B cell (primary cell): ENCODE measurements at regions not wholly inside any gene's neighbourhood (a gene's known extent, or its start where the extent isn't known, plus 50 kb on each side); places are given as distances from the start of the nearest gene placed in this dataset.

Experiments
- ATAC-seq: fragments of 200-7000 bp; cut with Tn5 transposase; one replicate; pipeline ENCODE4 v1.10.0; 2021; ENCODE audit warnings: low read depth, mild to moderate bottlenecking, moderate number of reproducible peaks, moderate library complexity
- CTCF ChIA-PET: fragments of 350-600 bp; sonication (Branson Sonifier 250); formaldehyde crosslinking; loops from one replicate; lab custom pipeline; 2021; ENCODE audit warnings: antibody characterized with exemption, inconsistent platforms; lab: Charles Lee
- POLR2A ChIA-PET: fragments of 350-600 bp; sonication (Branson Sonifier 250); formaldehyde crosslinking; loops from one replicate; lab custom pipeline; 2021; ENCODE audit warnings: antibody characterized with exemption; lab: Charles Lee
- DNase-seq: peaks from one replicate; pipeline ENCODE4 v3.0.0; 2013
- H2AFZ ChIP-seq: 2 replicates; pipeline ENCODE4 v1.6.1; 2012; ENCODE audit warnings: mild to moderate bottlenecking, low read depth, low read length; ENCODE audit not compliant: insufficient read depth, poor library complexity, severe bottlenecking
- H3K27ac ChIP-seq, 2 donors: 1 replicate in 1 of 2; 2 replicates in 1 of 2; pipeline ENCODE4 v1.5.1; 2012 to 2013; ENCODE audit warnings: low read length in 2 of 2, mild to moderate bottlenecking in 2 of 2, moderate library complexity in 1 of 2
- H3K27me3 ChIP-seq, 4 experiments: fragments of 200-600 bp in 1 of 4; sonication (generic) in 1 of 4; replicated peaks in 1 of 4; 1 replicate in 2 of 4; 2 replicates in 2 of 4; pipeline versions ENCODE4 v1.6.1 to v1.7.0; 2013 to 2016; ENCODE audit warnings: low read length in 3 of 4, mild to moderate bottlenecking in 2 of 4, mixed read lengths in 1 of 4, moderate library complexity in 1 of 4; ENCODE audit not compliant: insufficient read depth in 4 of 4, control insufficient read depth in 3 of 4; ENCODE audit errors: control extremely low read depth in 1 of 4
- H3K36me3 ChIP-seq, 2 experiments: replicated peaks in 1 of 2; 1 replicate in 1 of 2; 2 replicates in 1 of 2; pipeline versions ENCODE4 v1.6.1 to v1.7.1; 2013; ENCODE audit warnings: low read length in 1 of 2; ENCODE audit not compliant: insufficient read depth in 2 of 2, control insufficient read depth in 1 of 2; ENCODE audit errors: control extremely low read depth in 1 of 2, extremely low read depth in 1 of 2
- H3K4me1 ChIP-seq, 2 donors: fragments of 200-600 bp in 1 of 2; sonication (generic) in 1 of 2; 1 replicate in 1 of 2; 2 replicates in 1 of 2; pipeline versions ENCODE4 v1.5.1 to v1.6.1; 2013 to 2017; ENCODE audit warnings: low read length in 2 of 2; ENCODE audit not compliant: control insufficient read depth in 2 of 2, insufficient read depth in 2 of 2
- H3K4me2 ChIP-seq: replicated peaks from 2 replicates; pipeline ENCODE3; 2012; ENCODE audit warnings: mild to moderate bottlenecking, low read depth, low read length; ENCODE audit not compliant: poor library complexity, severe bottlenecking
- H3K4me3 ChIP-seq, 5 experiments: fragments of 200-600 bp in 1 of 5; sonication (generic) in 1 of 5; 1 replicate in 3 of 5; 2 replicates in 2 of 5; pipeline versions ENCODE4 v1.5.1 to v1.7.0; 2011 to 2016; ENCODE audit warnings: low read length in 4 of 5, mild to moderate bottlenecking in 4 of 5, low read depth in 2 of 5, control low read depth in 1 of 5, moderate library complexity in 1 of 5; ENCODE audit not compliant: insufficient read depth in 1 of 5; ENCODE audit errors: control extremely low read depth in 1 of 5, extremely low read depth in 1 of 5
- H3K79me2 ChIP-seq: fragments of 200-600 bp; sonication (generic); one replicate; pipeline ENCODE4 v1.6.0; 2016; ENCODE audit warnings: low read length; ENCODE audit not compliant: control insufficient read depth, insufficient read depth
- H3K9ac ChIP-seq: fragments of 200-600 bp; sonication (generic); 2 replicates; pipeline ENCODE4 v1.6.1; 2017; ENCODE audit warnings: mild to moderate bottlenecking, low read length, moderate library complexity
- H3K9me3 ChIP-seq, 3 donors: one replicate each; pipeline versions ENCODE4 v1.6.1 to v1.7.1; 2013; ENCODE audit warnings: low read length in 2 of 3; ENCODE audit not compliant: control insufficient read depth in 2 of 3, insufficient read depth in 1 of 3; ENCODE audit errors: control extremely low read depth in 1 of 3
- H4K20me1 ChIP-seq: 2 replicates; pipeline ENCODE4 v1.6.0; 2012; ENCODE audit warnings: mild to moderate bottlenecking, low read length; ENCODE audit not compliant: insufficient read depth, control insufficient read depth, poor library complexity, severe bottlenecking
- H3K27ac Mint-ChIP-seq: one replicate; pipeline ENCODE4 v1.8.0; 2021; ENCODE audit warnings: mixed read lengths
- H3K27me3 Mint-ChIP-seq: one replicate; pipeline ENCODE4 v1.8.0; 2021; ENCODE audit warnings: mixed read lengths
- H3K4me1 Mint-ChIP-seq: one replicate; pipeline ENCODE4 v1.8.0; 2021; ENCODE audit warnings: mixed read lengths
- H3K4me3 Mint-ChIP-seq: one replicate; pipeline ENCODE4 v1.8.0; 2021; ENCODE audit warnings: mixed read lengths
- H3K9me3 Mint-ChIP-seq: one replicate; pipeline ENCODE4 v1.8.0; 2022; ENCODE audit warnings: mixed read lengths; ENCODE audit not compliant: insufficient read depth
- EZH2 ChIP-seq: IDR thresholded peaks from 2 replicates; pipeline ENCODE4 v1.6.1; 2012; ENCODE audit warnings: borderline replicate concordance, low read depth, mild to moderate bottlenecking, moderate library complexity, low read length; ENCODE audit not compliant: insufficient read depth, poor library complexity, severe bottlenecking
- WGBS: methylation state at CpG from one replicate; pipeline ENCODE4 v1.1.5; 2013; ENCODE audit warnings: missing lambda C conversion rate; ENCODE audit not compliant: insufficient coverage; 5-methylcytosine and 5-hydroxymethylcytosine counted together
- intact Hi-C: fragments of 100-400 bp; cut with micrococcal nuclease; formaldehyde crosslinking; loops from one replicate; pipeline ENCODE4 v1.10.0; 2022
- TF ChIP-seq, protein P1 (sequence below): fragments of 200-600 bp; IDR thresholded peaks from one replicate; pipeline ENCODE4 v1.8.0; 2022; ENCODE audit warnings: antibody characterized with exemption, mild to moderate bottlenecking

DNA sequence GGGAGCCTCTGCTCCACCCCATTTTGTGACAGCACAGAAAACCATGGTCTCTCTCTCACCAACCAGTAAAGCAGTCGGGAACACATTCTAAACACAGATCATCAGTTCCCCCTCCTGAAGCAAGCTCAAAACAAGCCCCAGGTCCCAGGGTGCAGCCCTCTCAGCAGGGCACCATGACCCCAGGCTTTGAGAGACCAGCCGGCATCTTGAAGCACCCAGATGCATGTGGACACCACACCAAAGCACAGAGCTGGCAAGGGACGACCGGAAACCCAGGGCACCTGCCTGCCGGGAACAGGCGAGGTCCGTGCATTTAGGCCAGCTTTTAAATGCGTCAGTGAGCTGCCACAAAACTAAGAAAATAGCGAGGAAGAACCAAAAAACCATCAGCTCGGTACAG is 103.2 kb upstream of the IQSEC1 start:
- Histone ChIP-seq H3K4me3 (no peak overlapping the region), H3K27ac (no peak overlapping the region), H3K4me2 (no peak overlapping the region), H3K36me3 (no peaks in the 10 kb centered on the region), H3K27me3 (no peaks in the 10 kb centered on the region), H3K79me2 (no peaks in the 10 kb centered on the region), H3K9me3 (peaks cover 0 to 29% (median 15%) of the 10 kb centered on the region in 3 donors), H4K20me1 (no peaks in the 10 kb centered on the region), H2AFZ (no peak overlapping the region), H3K4me1 (no peaks in the 10 kb centered on the region), H3K9ac (no peak overlapping the region)
- H3K9me3 Mint-ChIP-seq = peaks cover 15% of the 10 kb centered on the region
- ATAC-seq (no peak), DNase-seq (no peak)
- ChIA-PET POLR2A (no interaction called here), CTCF (no interaction called here)
- H3K4me1 Mint-ChIP-seq = no peaks in the 10 kb centered on the region
- intact Hi-C loops = no loop called here
- H3K4me3 Mint-ChIP-seq = no peak overlapping the region
- no peak overlapping the region for H3K27ac Mint-ChIP-seq
- H3K27me3 Mint-ChIP-seq = peaks cover 10% of the 10 kb centered on the region
- TF ChIP-seq, protein P1, sequence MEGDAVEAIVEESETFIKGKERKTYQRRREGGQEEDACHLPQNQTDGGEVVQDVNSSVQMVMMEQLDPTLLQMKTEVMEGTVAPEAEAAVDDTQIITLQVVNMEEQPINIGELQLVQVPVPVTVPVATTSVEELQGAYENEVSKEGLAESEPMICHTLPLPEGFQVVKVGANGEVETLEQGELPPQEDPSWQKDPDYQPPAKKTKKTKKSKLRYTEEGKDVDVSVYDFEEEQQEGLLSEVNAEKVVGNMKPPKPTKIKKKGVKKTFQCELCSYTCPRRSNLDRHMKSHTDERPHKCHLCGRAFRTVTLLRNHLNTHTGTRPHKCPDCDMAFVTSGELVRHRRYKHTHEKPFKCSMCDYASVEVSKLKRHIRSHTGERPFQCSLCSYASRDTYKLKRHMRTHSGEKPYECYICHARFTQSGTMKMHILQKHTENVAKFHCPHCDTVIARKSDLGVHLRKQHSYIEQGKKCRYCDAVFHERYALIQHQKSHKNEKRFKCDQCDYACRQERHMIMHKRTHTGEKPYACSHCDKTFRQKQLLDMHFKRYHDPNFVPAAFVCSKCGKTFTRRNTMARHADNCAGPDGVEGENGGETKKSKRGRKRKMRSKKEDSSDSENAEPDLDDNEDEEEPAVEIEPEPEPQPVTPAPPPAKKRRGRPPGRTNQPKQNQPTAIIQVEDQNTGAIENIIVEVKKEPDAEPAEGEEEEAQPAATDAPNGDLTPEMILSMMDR = no peak
- no peak for TF ChIP-seq EZH2
- WGBS = 96% methylated on average over 8 of the region's 10 CpGs

DNA sequence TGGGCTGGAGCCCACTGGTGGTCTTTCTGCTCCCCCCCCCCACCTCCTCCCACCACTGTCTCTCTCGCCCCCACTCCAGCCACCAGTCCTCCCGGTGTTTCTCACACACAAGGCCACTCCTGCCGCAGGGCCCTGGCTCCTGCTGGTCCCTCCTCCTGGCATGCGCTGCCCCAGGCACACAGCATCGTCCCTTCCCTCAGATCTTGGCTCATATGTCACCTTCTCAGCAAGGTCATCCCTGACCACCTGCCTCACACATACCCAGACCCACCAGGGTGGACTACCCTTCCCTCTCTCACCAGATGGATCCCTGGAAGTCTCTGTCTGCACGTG is 101.5 kb upstream of the IQSEC1 start:
- H3K9me3 Mint-ChIP-seq = peaks cover 9% of the 10 kb centered on the region
- no peak overlapping the region for H3K27ac ChIP-seq
- no peaks in the 10 kb centered on the region for H3K36me3 ChIP-seq
- 91% methylated on average over 5 of the region's 6 CpGs for WGBS
- H2AFZ ChIP-seq = no peak overlapping the region
- no peaks in the 10 kb centered on the region for H3K4me1 ChIP-seq
- intact Hi-C loops = no loop called here
- CTCF ChIA-PET = no interaction called here
- TF ChIP-seq, protein P1 = no peak
- TF ChIP-seq EZH2 = no peak
- H3K9me3 ChIP-seq = peaks cover 0 to 30% (median 15%) of the 10 kb centered on the region in 3 donors
- H3K79me2 ChIP-seq = no peaks in the 10 kb centered on the region
- DNase-seq (no peak), ATAC-seq (no peak)
- H3K27me3 Mint-ChIP-seq = peaks cover 7% of the 10 kb centered on the region
- H3K4me2 ChIP-seq = no peak overlapping the region
- no peak overlapping the region for H3K4me3 ChIP-seq
- H3K4me3 Mint-ChIP-seq = no peak overlapping the region
- no peaks in the 10 kb centered on the region for H3K4me1 Mint-ChIP-seq
- H3K27ac Mint-ChIP-seq = no peak overlapping the region
- no peak overlapping the region for H3K9ac ChIP-seq
- no peaks in the 10 kb centered on the region for H4K20me1 ChIP-seq
- no peaks in the 10 kb centered on the region for H3K27me3 ChIP-seq
- POLR2A ChIA-PET = no interaction called here
